ENCODE measurements at regions not wholly inside any gene's neighbourhood (a gene's known extent, or its start where the extent isn't known, plus 50 kb on each side); places are given as distances from the start of the nearest gene placed in this dataset.

DNA sequence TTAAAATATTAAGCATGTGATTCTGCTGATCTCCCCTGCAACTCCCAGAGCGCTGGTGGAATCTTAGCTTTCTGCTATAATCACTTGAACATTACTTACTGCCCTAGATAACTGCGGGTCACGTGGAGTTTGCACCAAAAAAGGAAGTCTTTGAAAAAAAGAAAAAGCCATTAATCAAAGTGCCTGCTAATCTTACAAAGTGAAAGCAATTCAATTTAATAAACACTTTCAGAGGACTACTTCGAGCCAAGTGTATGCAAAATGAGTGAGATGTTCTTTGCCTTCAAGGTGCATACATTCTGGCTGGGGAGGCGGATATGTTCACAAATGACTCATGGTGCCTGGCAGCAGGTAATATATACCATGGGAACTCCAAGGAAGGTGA, 109.9 kb upstream of the GAP43 start:
- Histone ChIP-seq H3K4me1 (ENCODE audit: insufficient read depth, low read length) (peaks cover 10% of the 10 kb centered on the region), H3K9me3 (ENCODE audit: low read depth, low read length) (no peaks in the 10 kb centered on the region), H3K4me3 (ENCODE audit: low read length) (peak overlapping the region; percentile 18), H3K27me3 (ENCODE audit: insufficient read depth, low read length) (peaks cover 8% of the 10 kb centered on the region)

- H3K9me3 ChIP-seq (ENCODE audit: low read depth, low read length), result no peaks in the 10 kb centered on the region
- no peaks in the 10 kb centered on the region for H3K27me3 ChIP-seq (ENCODE audit: insufficient read depth, low read length)
- peaks cover 5% of the 10 kb centered on the region for H3K4me1 ChIP-seq (ENCODE audit: insufficient read depth, low read length)
- no peak overlapping the region for H3K4me3 ChIP-seq (ENCODE audit: low read length)
Observed at GRCh38 chr3:115517457-115518050, 105.8 kb upstream of the GAP43 start.

GRCh38 chr3:115518100-115518852, 105.0 kb upstream of the GAP43 start:
- Histone ChIP-seq H3K4me3 (ENCODE audit: low read length) (no peak overlapping the region), H3K9me3 (ENCODE audit: low read depth, low read length) (no peaks in the 10 kb centered on the region), H3K27me3 (ENCODE audit: insufficient read depth, low read length) (no peaks in the 10 kb centered on the region), H3K4me1 (ENCODE audit: insufficient read depth, low read length) (no peaks in the 10 kb centered on the region)

GRCh38 chr3:115520241-115520640, 103.1 kb upstream of the GAP43 start:
- Histone ChIP-seq H3K4me3 (ENCODE audit: low read length) (no peak overlapping the region), H3K9me3 (ENCODE audit: low read depth, low read length) (no peaks in the 10 kb centered on the region), H3K4me1 (ENCODE audit: insufficient read depth, low read length) (no peaks in the 10 kb centered on the region), H3K27me3 (ENCODE audit: insufficient read depth, low read length) (no peaks in the 10 kb centered on the region)

- Histone ChIP-seq H3K27me3 (ENCODE audit: insufficient read depth, low read length) (no peaks in the 10 kb centered on the region), H3K4me3 (ENCODE audit: low read length) (no peak overlapping the region), H3K4me1 (ENCODE audit: insufficient read depth, low read length) (no peaks in the 10 kb centered on the region), H3K9me3 (ENCODE audit: low read depth, low read length) (no peaks in the 10 kb centered on the region)
Observed at GRCh38 chr3:115520651-115521245, 102.6 kb upstream of the GAP43 start.

DNA sequence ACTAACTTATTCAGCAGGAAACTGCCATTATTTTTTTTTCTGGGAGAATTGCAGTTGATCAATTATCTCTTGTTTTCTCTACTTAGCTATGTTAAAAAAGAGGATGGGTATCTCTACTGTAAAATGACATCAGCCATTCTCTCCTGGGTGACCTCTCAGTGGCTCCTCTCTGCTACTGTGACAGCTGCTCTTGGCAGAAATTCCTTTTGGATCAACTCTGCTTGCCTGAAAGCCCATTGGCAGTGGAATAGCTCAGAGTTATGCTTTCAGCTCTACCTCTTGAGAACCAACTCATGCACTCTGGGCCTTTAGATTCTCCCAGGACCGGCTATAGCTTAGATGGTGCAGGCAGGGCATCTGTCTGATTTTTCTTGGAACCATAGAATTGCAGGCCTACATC, 99.9 kb upstream of the GAP43 start:
- Histone ChIP-seq H3K4me1 (ENCODE audit: insufficient read depth, low read length) (no peaks in the 10 kb centered on the region), H3K4me3 (ENCODE audit: low read length) (no peak overlapping the region), H3K27me3 (ENCODE audit: insufficient read depth, low read length) (no peaks in the 10 kb centered on the region), H3K9me3 (ENCODE audit: low read depth, low read length) (no peaks in the 10 kb centered on the region)

- no peaks in the 10 kb centered on the region for H3K27me3 ChIP-seq (ENCODE audit: insufficient read depth, low read length)
- no peak overlapping the region for H3K4me3 ChIP-seq (ENCODE audit: low read length)
- H3K4me1 ChIP-seq (ENCODE audit: insufficient read depth, low read length), result no peaks in the 10 kb centered on the region
- no peaks in the 10 kb centered on the region for H3K9me3 ChIP-seq (ENCODE audit: low read depth, low read length)
Observed at GRCh38 chr3:115524549-115524948, 98.8 kb upstream of the GAP43 start.

DNA sequence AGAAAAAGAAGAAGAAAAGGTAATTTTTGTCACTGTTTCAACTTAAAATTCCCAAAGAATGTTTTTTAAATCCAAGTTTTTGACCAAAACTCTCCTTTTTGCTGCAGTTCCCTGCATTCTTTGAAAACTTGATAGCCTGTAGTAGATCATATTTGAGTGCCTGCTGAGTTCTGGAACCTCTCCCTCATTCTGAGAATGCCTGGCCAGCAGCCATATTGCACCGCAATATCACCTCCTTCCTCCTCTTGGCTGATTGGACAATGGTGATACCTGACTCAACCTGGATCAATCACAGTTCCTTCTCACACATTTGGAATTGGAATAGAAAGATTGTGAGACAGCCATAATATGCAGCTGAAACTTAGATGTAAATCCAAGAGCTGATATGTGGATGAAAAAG, 97.6 kb upstream of the GAP43 start:
- H3K4me3 ChIP-seq (ENCODE audit: low read length), result no peak overlapping the region
- no peaks in the 10 kb centered on the region for H3K27me3 ChIP-seq (ENCODE audit: insufficient read depth, low read length)
- no peaks in the 10 kb centered on the region for H3K9me3 ChIP-seq (ENCODE audit: low read depth, low read length)
- no peaks in the 10 kb centered on the region for H3K4me1 ChIP-seq (ENCODE audit: insufficient read depth, low read length)

DNA sequence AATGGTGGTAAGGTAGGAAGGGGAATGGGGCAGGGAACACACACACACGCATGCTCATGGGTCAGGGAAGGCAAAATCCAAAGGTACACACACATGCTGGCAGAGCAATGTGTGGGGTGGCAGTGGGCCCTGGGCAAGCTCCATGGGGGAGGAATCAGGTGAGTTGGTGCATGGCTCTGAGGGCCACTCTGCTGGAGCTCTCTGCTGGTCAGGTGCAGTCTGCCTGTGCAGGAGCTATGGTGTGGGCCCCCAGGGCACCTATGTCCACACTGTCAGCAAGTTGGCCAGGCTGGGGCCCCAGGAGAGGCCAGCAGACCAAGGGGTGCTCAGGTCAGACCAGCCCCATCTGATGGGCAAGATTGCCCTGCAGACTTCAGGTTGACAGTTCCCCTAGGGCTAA, 90.1 kb upstream of the GAP43 start:
- no peak overlapping the region for H3K4me3 ChIP-seq (ENCODE audit: low read length)

GRCh38 chr3:115536171-115536570, 87.1 kb upstream of the GAP43 start:
- no peaks in the 10 kb centered on the region for H3K4me1 ChIP-seq (ENCODE audit: insufficient read depth, low read length)
- H3K27me3 ChIP-seq (ENCODE audit: insufficient read depth, low read length), result peaks cover 2% of the 10 kb centered on the region
- H3K9me3 ChIP-seq (ENCODE audit: low read depth, low read length), result no peaks in the 10 kb centered on the region

More for the DNA sequence above, 90.1 kb upstream of the GAP43 start:
- H3K9me3 ChIP-seq (ENCODE audit: low read depth, low read length), result no peaks in the 10 kb centered on the region
- H3K27me3 ChIP-seq (ENCODE audit: insufficient read depth, low read length), result peaks cover 2% of the 10 kb centered on the region
- no peaks in the 10 kb centered on the region for H3K4me1 ChIP-seq (ENCODE audit: insufficient read depth, low read length)

GRCh38 chr3:115537669-115538068, 85.6 kb upstream of the GAP43 start:
- Histone ChIP-seq H3K4me3 (ENCODE audit: low read length) (no peak overlapping the region), H3K27me3 (ENCODE audit: insufficient read depth, low read length) (peaks cover 2% of the 10 kb centered on the region)

More at GRCh38 chr3:115536171-115536570, 87.1 kb upstream of the GAP43 start:
- H3K4me3 ChIP-seq (ENCODE audit: low read length), result no peak overlapping the region

DNA sequence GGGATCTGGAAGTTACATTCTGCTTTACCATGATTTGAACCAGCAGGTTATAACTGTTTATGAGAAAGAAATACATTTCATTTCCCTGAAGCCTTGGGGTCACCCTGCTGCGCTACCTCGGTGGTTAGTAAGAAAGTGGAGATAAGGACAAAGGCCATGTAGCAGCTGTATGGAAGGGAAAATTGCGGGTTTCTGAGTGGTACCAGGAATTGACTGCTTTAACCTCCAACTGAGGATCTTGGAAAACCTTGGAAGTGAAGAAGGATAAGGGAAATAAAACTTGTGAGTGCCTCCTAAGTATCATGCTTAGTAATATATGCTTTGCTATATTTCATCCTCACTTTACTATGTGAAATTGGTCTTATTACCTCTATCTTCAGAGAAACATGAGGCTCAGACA, 76.1 kb upstream of the GAP43 start:
- Histone ChIP-seq H3K4me1 (ENCODE audit: insufficient read depth, low read length) (no peaks in the 10 kb centered on the region), H3K9me3 (ENCODE audit: low read depth, low read length) (no peaks in the 10 kb centered on the region), H3K27me3 (ENCODE audit: insufficient read depth, low read length) (no peaks in the 10 kb centered on the region), H3K4me3 (ENCODE audit: low read length) (no peak overlapping the region)

More at GRCh38 chr3:115537669-115538068, 85.6 kb upstream of the GAP43 start:
- Histone ChIP-seq H3K9me3 (ENCODE audit: low read depth, low read length) (no peaks in the 10 kb centered on the region), H3K4me1 (ENCODE audit: insufficient read depth, low read length) (no peaks in the 10 kb centered on the region)

DNA sequence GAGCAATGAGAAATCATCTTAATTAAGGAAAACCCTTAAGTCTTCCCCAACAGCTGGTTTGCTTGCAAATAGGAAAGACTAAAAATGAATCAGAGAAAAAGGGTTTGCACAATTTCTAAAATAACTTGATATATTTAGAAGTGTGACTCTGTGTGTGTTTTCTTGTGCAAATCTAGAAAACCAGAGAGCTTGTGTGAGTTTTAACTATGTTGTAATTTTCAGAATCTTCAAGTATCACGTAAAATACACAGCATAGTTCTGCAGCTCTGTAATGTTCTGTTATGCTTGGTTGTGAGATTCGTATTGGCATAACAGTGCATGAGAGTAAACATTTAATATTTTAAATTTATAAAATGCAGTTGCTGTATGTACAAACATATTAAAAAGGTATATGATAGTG, 74.7 kb upstream of the GAP43 start:
- Histone ChIP-seq H3K9me3 (ENCODE audit: low read depth, low read length) (no peaks in the 10 kb centered on the region), H3K4me3 (ENCODE audit: low read length) (no peak overlapping the region), H3K4me1 (ENCODE audit: insufficient read depth, low read length) (no peaks in the 10 kb centered on the region), H3K27me3 (ENCODE audit: insufficient read depth, low read length) (no peaks in the 10 kb centered on the region)

DNA sequence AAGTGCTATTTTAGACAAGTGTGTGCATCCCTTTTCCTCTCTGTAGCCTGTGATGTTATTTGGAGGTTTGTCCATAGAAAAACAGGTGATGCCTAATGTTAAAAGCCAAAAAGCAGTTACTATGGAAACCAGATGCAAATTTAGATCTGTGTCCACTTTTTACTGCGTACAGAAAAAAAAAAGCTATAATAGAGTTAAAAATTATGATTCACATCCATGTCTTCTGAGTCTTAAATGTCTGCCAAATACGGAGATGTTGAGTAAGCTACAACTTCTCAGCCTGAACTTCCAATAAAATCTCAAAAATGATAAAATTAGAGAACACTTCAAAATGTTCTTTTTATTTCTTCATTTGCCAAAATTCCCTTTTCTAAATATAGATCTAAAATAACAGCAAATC, 74.2 kb upstream of the GAP43 start:
- Histone ChIP-seq H3K9me3 (ENCODE audit: low read depth, low read length) (no peaks in the 10 kb centered on the region), H3K4me1 (ENCODE audit: insufficient read depth, low read length) (no peaks in the 10 kb centered on the region), H3K4me3 (ENCODE audit: low read length) (no peak overlapping the region), H3K27me3 (ENCODE audit: insufficient read depth, low read length) (no peaks in the 10 kb centered on the region)

GRCh38 chr3:115550285-115550761, 73.0 kb upstream of the GAP43 start:
- H3K4me1 ChIP-seq (ENCODE audit: insufficient read depth, low read length), result no peaks in the 10 kb centered on the region
- H3K4me3 ChIP-seq (ENCODE audit: low read length), result no peak overlapping the region
- H3K27me3 ChIP-seq (ENCODE audit: insufficient read depth, low read length), result no peaks in the 10 kb centered on the region
- no peaks in the 10 kb centered on the region for H3K9me3 ChIP-seq (ENCODE audit: low read depth, low read length)

All from mononuclear cell (primary cell).